GM12865 (cell line): ENCODE measurements at regions not wholly inside any gene's neighbourhood (a gene's known extent, or its start where the extent isn't known, plus 50 kb on each side); places are given as distances from the start of the nearest gene placed in this dataset.

ENCODE experiments used
- DNase-seq: peaks from one replicate; pipeline ENCODE4 v3.0.0; 2010; ENCODE audit warnings: low read depth
- H3K4me3 ChIP-seq: 2 replicates; pipeline ENCODE4 v1.5.1; 2011; ENCODE audit warnings: mild to moderate bottlenecking, low read depth, low read length, control low read depth
- CTCF ChIP-seq: IDR thresholded peaks from 2 replicates; pipeline ENCODE4 v1.5.1; 2011; ENCODE audit warnings: low read length, control low read depth, low read depth, inconsistent platforms; ENCODE audit not compliant: insufficient read depth; ENCODE audit errors: missing control alignments

GRCh38 chr2:9781252-9781651 lies 62.0 kb upstream of the TAF1B start:
- no peak overlapping the region for H3K4me3 ChIP-seq
- no peak for TF ChIP-seq CTCF
- no peak for DNase-seq

GRCh38 chr2:9782197-9782719 lies 61.0 kb upstream of the TAF1B start:
- H3K4me3 ChIP-seq: no peak overlapping the region
- peak; percentile 72 for DNase-seq
- no peak for TF ChIP-seq CTCF

- TF ChIP-seq CTCF: no peak
- H3K4me3 ChIP-seq: no peak overlapping the region
Observed at GRCh38 chr2:9789371-9789770, 53.9 kb upstream of the TAF1B start.

GRCh38 chr2:9790702-9791225 lies 52.5 kb upstream of the TAF1B start:
- no peak for TF ChIP-seq CTCF
- H3K4me3 ChIP-seq: no peak overlapping the region
- no peak for DNase-seq

More at GRCh38 chr2:9789371-9789770, 53.9 kb upstream of the TAF1B start:
- DNase-seq: no peak

GRCh38 chr2:9791711-9792110 lies 51.6 kb upstream of the TAF1B start:
- no peak overlapping the region for H3K4me3 ChIP-seq
- no peak for DNase-seq
- TF ChIP-seq CTCF: no peak

GRCh38 chr2:9793156-9793917 lies 49.9 kb upstream of the TAF1B start:
- no peak for TF ChIP-seq CTCF
- H3K4me3 ChIP-seq: no peak overlapping the region
- peak; percentile 25 for DNase-seq
